ENCODE measurements at regions not wholly inside any gene's neighbourhood (a gene's known extent, or its start where the extent isn't known, plus 50 kb on each side); places are given as distances from the start of the nearest gene placed in this dataset.

DNA sequence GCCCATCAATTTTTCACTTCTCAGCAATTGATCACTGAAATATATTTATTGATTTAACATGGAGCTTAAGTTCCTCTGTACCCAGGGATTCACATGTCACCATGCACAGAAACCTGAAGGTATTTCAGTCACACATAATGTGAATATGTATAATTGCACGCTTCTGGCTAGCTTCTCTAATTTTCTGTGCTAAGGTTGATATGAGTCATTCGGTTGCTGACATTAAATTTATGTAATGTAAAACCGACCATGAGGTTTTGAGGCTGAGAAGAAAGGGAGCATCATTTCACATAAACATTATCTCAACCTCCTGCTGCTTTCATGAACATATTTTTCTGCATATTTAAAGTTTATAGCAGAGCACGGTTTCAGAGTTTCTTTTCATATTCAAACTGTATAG lies 381.0 kb upstream of the TPK1 start:
- intact Hi-C loops (cut with micrococcal nuclease): no loop called here
- Mint-ChIP-seq H3K27ac (no peak overlapping the region), H3K36me3 (ENCODE audit: low read depth) (no peaks in the 10 kb centered on the region), H3K4me1 (ENCODE audit: low read depth) (no peaks in the 10 kb centered on the region), H3K9me3 (no peaks in the 10 kb centered on the region), H3K4me3 (no peak overlapping the region), H3K27me3 (ENCODE audit: insufficient read depth) (no peaks in the 10 kb centered on the region)
- DNase-seq (ENCODE audit: low spot score): no peak

DNA sequence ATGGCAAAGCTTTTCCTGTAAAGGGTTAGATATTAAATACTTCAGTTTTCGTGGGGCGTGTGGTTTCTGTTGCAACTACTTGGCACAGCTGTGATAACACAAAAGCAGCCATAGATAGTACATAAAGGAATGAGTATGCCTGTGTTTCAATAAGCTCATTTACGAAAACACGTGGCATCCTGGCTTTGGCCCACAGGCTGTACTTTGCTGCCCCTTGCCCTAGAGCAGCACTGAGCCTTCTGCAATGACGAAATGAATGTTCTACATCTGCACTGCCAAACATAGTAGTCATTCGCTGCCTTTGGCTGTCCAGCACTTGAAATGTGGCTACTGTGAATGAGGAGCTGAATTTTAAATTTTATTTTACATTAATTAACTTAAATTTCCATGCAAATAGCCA lies 376.2 kb upstream of the TPK1 start:
- intact Hi-C loops (cut with micrococcal nuclease): no loop called here
- H3K9me3 Mint-ChIP-seq: no peaks in the 10 kb centered on the region
- no peak for DNase-seq (ENCODE audit: low spot score)
- no peaks in the 10 kb centered on the region for H3K27me3 Mint-ChIP-seq (ENCODE audit: insufficient read depth)
- H3K4me1 Mint-ChIP-seq (ENCODE audit: low read depth): no peaks in the 10 kb centered on the region
- H3K4me3 Mint-ChIP-seq: no peak overlapping the region
- H3K36me3 Mint-ChIP-seq (ENCODE audit: low read depth): no peaks in the 10 kb centered on the region
- H3K27ac Mint-ChIP-seq: no peak overlapping the region

DNA sequence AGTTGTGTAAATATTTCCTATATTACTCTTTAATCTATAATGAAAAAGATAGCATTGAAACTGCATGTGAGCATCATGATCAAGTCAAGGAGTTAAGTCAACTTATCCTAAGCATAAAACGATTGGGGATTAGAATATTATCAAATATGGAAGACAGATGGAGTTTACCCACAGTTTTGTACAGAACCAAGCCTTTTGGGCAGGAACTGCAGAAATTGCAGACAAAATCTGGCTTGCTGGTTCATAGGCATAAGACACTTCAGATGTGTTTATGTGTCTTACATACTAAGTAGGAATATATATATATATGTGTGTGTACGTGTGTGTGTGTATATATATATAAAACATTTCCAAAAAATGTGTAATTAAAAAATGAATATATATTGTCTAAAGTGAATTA lies 375.4 kb upstream of the TPK1 start:
- H3K27me3 Mint-ChIP-seq (ENCODE audit: insufficient read depth): no peaks in the 10 kb centered on the region
- H3K4me3 Mint-ChIP-seq: no peak overlapping the region
- intact Hi-C loops (cut with micrococcal nuclease): no loop called here
- no peak overlapping the region for H3K27ac Mint-ChIP-seq
- no peaks in the 10 kb centered on the region for H3K36me3 Mint-ChIP-seq (ENCODE audit: low read depth)
- no peaks in the 10 kb centered on the region for H3K9me3 Mint-ChIP-seq
- H3K4me1 Mint-ChIP-seq (ENCODE audit: low read depth): no peaks in the 10 kb centered on the region
- DNase-seq (ENCODE audit: low spot score): no peak

DNA sequence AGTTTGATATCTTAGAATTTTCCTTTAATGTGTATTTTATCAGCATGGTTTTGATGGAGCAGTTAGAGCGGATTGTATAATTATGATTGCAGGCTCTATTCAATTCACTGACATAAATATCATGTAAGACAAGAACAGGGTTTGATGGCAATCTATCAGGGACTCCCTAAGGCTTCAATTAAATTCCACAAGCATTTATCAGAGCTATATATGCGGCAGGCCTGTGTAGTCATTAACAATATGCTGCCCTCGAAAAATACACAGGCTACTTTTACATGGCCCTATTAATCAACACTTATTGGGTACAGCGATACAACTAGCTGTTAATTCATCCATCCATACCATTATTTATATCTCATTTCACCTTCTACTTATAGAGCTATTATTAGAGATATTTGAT lies 358.1 kb upstream of the TPK1 start:
- no peak for DNase-seq (ENCODE audit: low spot score)
- H3K4me3 Mint-ChIP-seq: no peak overlapping the region

DNA sequence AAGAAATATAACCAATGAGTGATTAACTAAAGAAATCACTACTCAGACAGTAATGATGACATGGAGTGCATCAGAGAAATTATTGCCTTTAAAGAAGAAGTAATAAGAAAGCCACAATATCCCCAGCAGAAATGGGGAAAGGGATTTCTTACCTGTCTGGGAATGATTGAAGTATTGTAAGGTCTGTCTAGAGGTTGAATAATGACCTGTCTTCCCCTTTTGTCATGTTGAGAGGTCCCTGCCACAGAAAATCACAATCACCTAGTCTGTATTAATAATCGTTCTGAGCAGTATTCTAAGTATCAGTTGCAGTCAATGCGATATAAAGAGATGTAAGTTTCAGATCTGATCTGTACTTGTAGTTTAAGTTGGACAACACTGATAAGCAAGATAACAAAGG lies 349.1 kb upstream of the TPK1 start:
- Mint-ChIP-seq H3K4me3 (no peak overlapping the region), H3K4me1 (ENCODE audit: low read depth) (no peaks in the 10 kb centered on the region), H3K36me3 (ENCODE audit: low read depth) (no peaks in the 10 kb centered on the region), H3K9me3 (no peaks in the 10 kb centered on the region), H3K27me3 (ENCODE audit: insufficient read depth) (no peaks in the 10 kb centered on the region), H3K27ac (no peak overlapping the region)
- intact Hi-C loops (cut with micrococcal nuclease): no loop called here
- no peak for DNase-seq (ENCODE audit: low spot score)

More for the DNA sequence above, 358.1 kb upstream of the TPK1 start:
- Mint-ChIP-seq H3K27me3 (ENCODE audit: insufficient read depth) (no peaks in the 10 kb centered on the region), H3K9me3 (no peaks in the 10 kb centered on the region), H3K36me3 (ENCODE audit: low read depth) (no peaks in the 10 kb centered on the region), H3K27ac (no peak overlapping the region), H3K4me1 (ENCODE audit: low read depth) (no peaks in the 10 kb centered on the region)
- intact Hi-C loops (cut with micrococcal nuclease): no loop called here

DNA sequence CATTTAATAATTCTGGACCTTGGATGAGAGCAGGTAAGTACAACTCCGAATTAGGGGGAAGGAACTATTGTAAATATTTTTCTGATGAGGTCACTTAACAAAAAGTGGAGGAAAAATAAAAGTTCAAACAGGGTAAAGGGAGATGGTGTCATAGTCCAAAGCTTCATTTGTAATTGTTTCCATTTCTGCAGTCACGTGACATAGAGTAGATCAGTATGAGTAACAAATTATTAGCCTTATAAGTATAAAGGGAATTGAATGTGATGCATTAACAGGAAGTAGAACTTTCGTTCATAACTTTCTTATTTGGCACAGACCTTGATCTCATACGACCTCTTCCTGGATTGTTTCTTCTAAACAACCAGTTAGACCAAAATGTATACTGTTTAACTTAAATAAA lies 347.2 kb upstream of the TPK1 start:
- DNase-seq (ENCODE audit: low spot score): no peak
- no peak overlapping the region for H3K27ac Mint-ChIP-seq
- no peaks in the 10 kb centered on the region for H3K9me3 Mint-ChIP-seq
- H3K4me3 Mint-ChIP-seq: no peak overlapping the region
- H3K4me1 Mint-ChIP-seq (ENCODE audit: low read depth): no peaks in the 10 kb centered on the region
- intact Hi-C loops (cut with micrococcal nuclease): no loop called here
- no peaks in the 10 kb centered on the region for H3K36me3 Mint-ChIP-seq (ENCODE audit: low read depth)
- no peaks in the 10 kb centered on the region for H3K27me3 Mint-ChIP-seq (ENCODE audit: insufficient read depth)

DNA sequence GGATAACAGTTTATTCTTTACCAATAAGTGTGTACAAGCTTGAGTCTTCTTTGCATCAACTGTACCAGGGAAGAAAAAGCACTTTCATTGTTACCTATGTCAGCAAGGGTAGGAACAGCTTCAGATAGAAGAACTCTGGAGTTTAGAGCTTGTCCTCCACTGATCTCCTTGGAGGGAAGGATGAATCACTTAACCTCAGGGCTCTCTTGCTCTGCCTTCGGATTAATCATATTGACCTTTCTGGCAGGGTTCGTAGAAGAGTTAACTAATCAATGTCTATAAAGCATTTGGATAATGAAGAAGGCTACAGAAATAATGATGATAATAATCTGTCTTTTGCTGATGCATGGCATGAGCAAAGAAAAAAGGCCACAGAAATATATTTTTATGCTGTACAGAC lies 339.5 kb upstream of the TPK1 start:
- intact Hi-C loops (cut with micrococcal nuclease): no loop called here
- Mint-ChIP-seq H3K27me3 (ENCODE audit: insufficient read depth) (peaks cover 1% of the 10 kb centered on the region), H3K9me3 (no peaks in the 10 kb centered on the region), H3K27ac (no peak overlapping the region), H3K36me3 (ENCODE audit: low read depth) (no peaks in the 10 kb centered on the region), H3K4me1 (ENCODE audit: low read depth) (no peaks in the 10 kb centered on the region), H3K4me3 (no peak overlapping the region)
- no peak for DNase-seq (ENCODE audit: low spot score)

DNA sequence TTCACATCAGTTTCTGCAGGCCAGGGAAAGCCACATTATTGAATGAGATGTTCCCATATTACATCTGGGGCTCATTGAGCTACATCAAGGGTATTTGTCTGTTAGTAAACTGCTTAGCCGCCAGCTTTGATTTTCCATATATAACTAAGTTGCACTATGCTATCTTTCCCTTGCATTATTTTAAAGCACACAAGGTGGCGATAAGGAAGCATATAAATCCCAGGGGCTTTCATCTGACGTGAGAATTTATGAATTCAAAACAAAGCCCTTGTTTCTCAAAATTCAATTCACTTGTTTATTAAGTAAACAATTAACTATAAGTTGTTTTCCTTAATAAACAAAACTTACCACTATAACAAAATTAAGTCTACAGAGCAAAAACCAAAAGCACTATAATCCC lies 334.1 kb upstream of the TPK1 start:
- Mint-ChIP-seq H3K9me3 (no peaks in the 10 kb centered on the region), H3K4me1 (ENCODE audit: low read depth) (no peaks in the 10 kb centered on the region), H3K36me3 (ENCODE audit: low read depth) (no peaks in the 10 kb centered on the region), H3K27ac (no peak overlapping the region), H3K27me3 (ENCODE audit: insufficient read depth) (no peaks in the 10 kb centered on the region), H3K4me3 (no peak overlapping the region)
- DNase-seq (ENCODE audit: low spot score): no peak
- intact Hi-C loops (cut with micrococcal nuclease): no loop called here

DNA sequence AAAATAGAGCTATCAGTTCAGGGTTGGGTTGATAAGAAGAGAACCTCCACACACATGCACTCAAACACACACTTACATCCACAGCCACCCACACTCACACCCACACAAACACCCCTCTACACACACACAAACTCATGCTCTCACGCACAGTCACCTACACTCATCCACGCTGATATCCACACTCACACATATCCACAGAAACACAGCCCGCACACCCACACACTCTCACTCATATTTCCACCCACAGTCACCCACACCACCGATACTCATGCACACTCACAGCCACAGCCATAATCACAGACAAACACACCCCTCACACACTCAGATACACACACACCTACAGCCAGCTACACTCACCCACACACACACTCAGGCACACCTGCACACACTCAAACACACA lies 333.0 kb upstream of the TPK1 start:
- H3K4me1 Mint-ChIP-seq (ENCODE audit: low read depth): no peaks in the 10 kb centered on the region
- no peaks in the 10 kb centered on the region for H3K36me3 Mint-ChIP-seq (ENCODE audit: low read depth)
- intact Hi-C loops (cut with micrococcal nuclease): no loop called here
- peak overlapping the region; percentile 18 for H3K27ac Mint-ChIP-seq
- no peak overlapping the region for H3K4me3 Mint-ChIP-seq
- no peaks in the 10 kb centered on the region for H3K9me3 Mint-ChIP-seq
- no peaks in the 10 kb centered on the region for H3K27me3 Mint-ChIP-seq (ENCODE audit: insufficient read depth)
- DNase-seq (ENCODE audit: low spot score): no peak

DNA sequence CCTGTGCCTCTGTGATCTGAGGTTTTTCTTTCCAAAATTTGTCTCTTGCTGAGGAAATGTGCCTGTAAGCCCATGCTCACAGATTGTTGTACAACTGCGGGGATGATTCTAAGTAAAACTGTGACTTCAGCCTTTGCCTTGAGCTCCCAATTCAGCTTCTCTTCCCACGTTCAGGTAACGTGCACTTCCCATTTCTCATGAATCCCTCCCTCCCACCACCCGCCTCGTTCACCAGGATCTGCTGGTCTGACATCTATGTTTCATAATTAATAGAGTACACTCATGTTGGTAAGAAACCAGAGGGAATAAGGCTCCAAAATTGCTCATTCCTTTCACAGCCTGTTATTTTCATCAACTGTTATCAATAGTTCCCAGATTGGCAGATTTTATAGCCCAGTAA lies 332.6 kb upstream of the TPK1 start:
- H3K27ac Mint-ChIP-seq: no peak overlapping the region
- no peak overlapping the region for H3K4me3 Mint-ChIP-seq
- no peaks in the 10 kb centered on the region for H3K27me3 Mint-ChIP-seq (ENCODE audit: insufficient read depth)
- H3K36me3 Mint-ChIP-seq (ENCODE audit: low read depth): no peaks in the 10 kb centered on the region
- DNase-seq (ENCODE audit: low spot score): no peak
- no peaks in the 10 kb centered on the region for H3K4me1 Mint-ChIP-seq (ENCODE audit: low read depth)
- H3K9me3 Mint-ChIP-seq: no peaks in the 10 kb centered on the region
- intact Hi-C loops (cut with micrococcal nuclease): no loop called here

DNA sequence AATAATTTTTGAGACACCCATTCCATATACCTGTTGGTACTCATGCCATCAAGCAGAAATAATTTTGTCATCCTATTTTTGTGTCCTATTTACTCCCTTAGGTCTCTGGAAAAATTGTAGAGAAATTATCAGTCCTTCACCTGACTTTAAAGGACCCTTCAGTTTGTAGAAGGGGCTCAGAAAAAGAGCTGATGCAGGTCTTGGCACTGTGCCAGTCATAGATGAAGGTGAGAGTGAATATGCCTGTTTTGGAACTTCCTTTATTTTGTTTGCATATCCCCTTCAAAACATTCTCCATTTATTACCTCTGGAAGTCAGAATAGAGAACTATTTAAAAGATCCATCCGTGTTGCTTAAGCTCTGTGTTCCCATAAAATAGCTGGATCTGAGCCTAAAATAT lies 321.0 kb upstream of the TPK1 start:
- Mint-ChIP-seq H3K27ac (no peak overlapping the region), H3K27me3 (ENCODE audit: insufficient read depth) (no peaks in the 10 kb centered on the region), H3K4me3 (no peak overlapping the region), H3K9me3 (no peaks in the 10 kb centered on the region), H3K36me3 (ENCODE audit: low read depth) (no peaks in the 10 kb centered on the region), H3K4me1 (ENCODE audit: low read depth) (no peaks in the 10 kb centered on the region)
- intact Hi-C loops (cut with micrococcal nuclease): no loop called here
- no peak for DNase-seq (ENCODE audit: low spot score)

DNA sequence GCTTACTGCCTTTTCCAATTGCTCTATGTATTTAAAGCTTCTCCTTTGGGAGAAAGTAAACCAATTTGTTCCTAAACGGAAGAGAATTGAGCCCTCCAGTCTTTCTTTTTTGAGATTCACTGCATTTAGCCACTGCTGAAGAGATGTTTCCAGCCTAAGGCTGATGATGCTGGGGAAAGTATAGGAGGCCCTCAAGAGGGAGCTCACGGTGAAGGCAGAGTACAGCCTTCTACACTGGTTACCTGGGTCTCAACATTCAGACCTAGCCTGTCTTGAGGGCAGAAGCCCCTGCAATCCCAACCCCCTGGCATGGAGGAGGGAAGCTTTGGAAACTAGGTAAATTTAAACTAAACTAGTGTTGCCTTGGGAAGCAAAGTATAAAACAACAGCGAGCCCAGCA lies 316.7 kb upstream of the TPK1 start:
- Mint-ChIP-seq H3K9me3 (no peaks in the 10 kb centered on the region), H3K27me3 (ENCODE audit: insufficient read depth) (peaks cover 1% of the 10 kb centered on the region), H3K4me1 (ENCODE audit: low read depth) (no peaks in the 10 kb centered on the region), H3K27ac (no peak overlapping the region), H3K36me3 (ENCODE audit: low read depth) (no peaks in the 10 kb centered on the region), H3K4me3 (no peak overlapping the region)
- no peak for DNase-seq (ENCODE audit: low spot score)
- intact Hi-C loops (cut with micrococcal nuclease): no loop called here

DNA sequence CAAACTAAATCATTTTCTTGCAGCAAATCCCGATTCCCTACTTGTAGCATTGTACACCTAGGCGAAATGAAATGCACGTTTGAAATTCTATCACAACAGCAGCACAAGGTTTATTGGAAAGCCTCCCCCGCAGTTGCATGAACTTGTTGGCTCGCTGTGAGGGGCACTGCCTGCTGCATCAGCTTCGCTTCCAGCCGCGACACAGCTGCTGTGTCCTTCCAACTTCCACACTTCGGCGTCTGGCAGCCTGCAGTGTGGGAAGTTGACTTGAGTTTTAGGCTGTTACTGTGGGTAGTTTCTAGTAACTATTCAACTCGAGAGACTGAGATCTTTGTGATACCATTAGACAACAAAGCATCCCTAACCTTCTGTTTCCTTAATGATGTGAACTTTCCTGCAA lies 315.8 kb upstream of the TPK1 start:
- Mint-ChIP-seq H3K4me3 (no peak overlapping the region), H3K27ac (no peak overlapping the region), H3K36me3 (ENCODE audit: low read depth) (no peaks in the 10 kb centered on the region), H3K4me1 (ENCODE audit: low read depth) (no peaks in the 10 kb centered on the region), H3K9me3 (no peaks in the 10 kb centered on the region), H3K27me3 (ENCODE audit: insufficient read depth) (peaks cover 1% of the 10 kb centered on the region)
- DNase-seq (ENCODE audit: low spot score): no peak
- intact Hi-C loops (cut with micrococcal nuclease): no loop called here

DNA sequence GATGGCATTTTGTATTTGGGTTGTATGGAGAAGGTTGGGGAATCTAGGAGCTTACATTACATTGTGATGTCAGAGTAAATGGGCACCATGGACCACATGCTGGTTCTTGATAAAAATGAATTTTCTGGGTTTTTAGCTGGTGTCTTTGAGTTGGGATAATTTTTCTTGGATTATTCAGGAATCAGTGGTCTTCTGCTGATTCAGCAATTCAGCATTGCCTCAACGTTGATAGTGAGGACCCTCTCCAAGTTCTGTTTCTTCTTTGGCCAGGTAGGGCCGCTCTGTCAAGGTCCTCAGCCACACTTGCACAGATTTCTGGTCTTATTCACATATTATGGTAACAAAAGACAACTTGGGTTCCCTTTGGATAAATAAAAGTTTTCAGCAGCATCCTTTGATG lies 312.0 kb upstream of the TPK1 start:
- H3K9me3 Mint-ChIP-seq: no peaks in the 10 kb centered on the region
- H3K36me3 Mint-ChIP-seq (ENCODE audit: low read depth): no peaks in the 10 kb centered on the region
- peaks cover 1% of the 10 kb centered on the region for H3K27me3 Mint-ChIP-seq (ENCODE audit: insufficient read depth)
- H3K4me1 Mint-ChIP-seq (ENCODE audit: low read depth): no peaks in the 10 kb centered on the region
- intact Hi-C loops (cut with micrococcal nuclease): no loop called here
- H3K27ac Mint-ChIP-seq: no peak overlapping the region
- H3K4me3 Mint-ChIP-seq: no peak overlapping the region
- DNase-seq (ENCODE audit: low spot score): no peak

Measured in activated T-helper 1 cell treated with anti-CD3 and anti-CD28 coated beads, Interleukin-12 subunit alpha, Interleukin-12 subunit beta, Interleukin-2, Interleukin-4 antibody, amounts not matched to agents 30 ng/mL and 10 ng/mL and 1 ng/mL, durations not matched to agents 14 hours and 24 hours and 36 hours (primary cell).